ENCODE measurements at regions not wholly inside any gene's neighbourhood (a gene's known extent, or its start where the extent isn't known, plus 50 kb on each side); places are given as distances from the start of the nearest gene placed in this dataset.

GRCh38 chr14:101002738-101003137 lies 99.2 kb upstream of the RTL1 start:
- H3K4me1 ChIP-seq (ENCODE audit: insufficient read depth) = no peaks in the 10 kb centered on the region; the same call in 1 of the 2 replicates
- no peaks in the 10 kb centered on the region for H3K27me3 ChIP-seq (ENCODE audit: insufficient read depth)
- H3K4me3 ChIP-seq = no peak overlapping the region
- H4K20me1 ChIP-seq (replicated peaks; ENCODE audit: insufficient read depth) = no peaks in the 10 kb centered on the region
- TF ChIP-seq NANOG (IDR thresholded peaks at IDR 0.05; ENCODE audit: borderline replicate concordance) = no peak
- TF ChIP-seq EZH2phosphoT487 (IDR thresholded peaks at IDR 0.05; ENCODE audit: unreplicated experiment) = no peak
- TF ChIP-seq REST (IDR thresholded peaks at IDR 0.05; ENCODE audit: unreplicated experiment) = no peak
- no peak for TF ChIP-seq POLR2AphosphoS5 (IDR thresholded peaks at IDR 0.05; ENCODE audit: low read depth)
- TF ChIP-seq STAT1 (IDR thresholded peaks at IDR 0.05; ENCODE audit: unreplicated experiment) = no peak
- TF ChIP-seq JUNB (IDR thresholded peaks at IDR 0.05; ENCODE audit: unreplicated experiment) = no peak
- TF ChIP-seq, protein P1, sequence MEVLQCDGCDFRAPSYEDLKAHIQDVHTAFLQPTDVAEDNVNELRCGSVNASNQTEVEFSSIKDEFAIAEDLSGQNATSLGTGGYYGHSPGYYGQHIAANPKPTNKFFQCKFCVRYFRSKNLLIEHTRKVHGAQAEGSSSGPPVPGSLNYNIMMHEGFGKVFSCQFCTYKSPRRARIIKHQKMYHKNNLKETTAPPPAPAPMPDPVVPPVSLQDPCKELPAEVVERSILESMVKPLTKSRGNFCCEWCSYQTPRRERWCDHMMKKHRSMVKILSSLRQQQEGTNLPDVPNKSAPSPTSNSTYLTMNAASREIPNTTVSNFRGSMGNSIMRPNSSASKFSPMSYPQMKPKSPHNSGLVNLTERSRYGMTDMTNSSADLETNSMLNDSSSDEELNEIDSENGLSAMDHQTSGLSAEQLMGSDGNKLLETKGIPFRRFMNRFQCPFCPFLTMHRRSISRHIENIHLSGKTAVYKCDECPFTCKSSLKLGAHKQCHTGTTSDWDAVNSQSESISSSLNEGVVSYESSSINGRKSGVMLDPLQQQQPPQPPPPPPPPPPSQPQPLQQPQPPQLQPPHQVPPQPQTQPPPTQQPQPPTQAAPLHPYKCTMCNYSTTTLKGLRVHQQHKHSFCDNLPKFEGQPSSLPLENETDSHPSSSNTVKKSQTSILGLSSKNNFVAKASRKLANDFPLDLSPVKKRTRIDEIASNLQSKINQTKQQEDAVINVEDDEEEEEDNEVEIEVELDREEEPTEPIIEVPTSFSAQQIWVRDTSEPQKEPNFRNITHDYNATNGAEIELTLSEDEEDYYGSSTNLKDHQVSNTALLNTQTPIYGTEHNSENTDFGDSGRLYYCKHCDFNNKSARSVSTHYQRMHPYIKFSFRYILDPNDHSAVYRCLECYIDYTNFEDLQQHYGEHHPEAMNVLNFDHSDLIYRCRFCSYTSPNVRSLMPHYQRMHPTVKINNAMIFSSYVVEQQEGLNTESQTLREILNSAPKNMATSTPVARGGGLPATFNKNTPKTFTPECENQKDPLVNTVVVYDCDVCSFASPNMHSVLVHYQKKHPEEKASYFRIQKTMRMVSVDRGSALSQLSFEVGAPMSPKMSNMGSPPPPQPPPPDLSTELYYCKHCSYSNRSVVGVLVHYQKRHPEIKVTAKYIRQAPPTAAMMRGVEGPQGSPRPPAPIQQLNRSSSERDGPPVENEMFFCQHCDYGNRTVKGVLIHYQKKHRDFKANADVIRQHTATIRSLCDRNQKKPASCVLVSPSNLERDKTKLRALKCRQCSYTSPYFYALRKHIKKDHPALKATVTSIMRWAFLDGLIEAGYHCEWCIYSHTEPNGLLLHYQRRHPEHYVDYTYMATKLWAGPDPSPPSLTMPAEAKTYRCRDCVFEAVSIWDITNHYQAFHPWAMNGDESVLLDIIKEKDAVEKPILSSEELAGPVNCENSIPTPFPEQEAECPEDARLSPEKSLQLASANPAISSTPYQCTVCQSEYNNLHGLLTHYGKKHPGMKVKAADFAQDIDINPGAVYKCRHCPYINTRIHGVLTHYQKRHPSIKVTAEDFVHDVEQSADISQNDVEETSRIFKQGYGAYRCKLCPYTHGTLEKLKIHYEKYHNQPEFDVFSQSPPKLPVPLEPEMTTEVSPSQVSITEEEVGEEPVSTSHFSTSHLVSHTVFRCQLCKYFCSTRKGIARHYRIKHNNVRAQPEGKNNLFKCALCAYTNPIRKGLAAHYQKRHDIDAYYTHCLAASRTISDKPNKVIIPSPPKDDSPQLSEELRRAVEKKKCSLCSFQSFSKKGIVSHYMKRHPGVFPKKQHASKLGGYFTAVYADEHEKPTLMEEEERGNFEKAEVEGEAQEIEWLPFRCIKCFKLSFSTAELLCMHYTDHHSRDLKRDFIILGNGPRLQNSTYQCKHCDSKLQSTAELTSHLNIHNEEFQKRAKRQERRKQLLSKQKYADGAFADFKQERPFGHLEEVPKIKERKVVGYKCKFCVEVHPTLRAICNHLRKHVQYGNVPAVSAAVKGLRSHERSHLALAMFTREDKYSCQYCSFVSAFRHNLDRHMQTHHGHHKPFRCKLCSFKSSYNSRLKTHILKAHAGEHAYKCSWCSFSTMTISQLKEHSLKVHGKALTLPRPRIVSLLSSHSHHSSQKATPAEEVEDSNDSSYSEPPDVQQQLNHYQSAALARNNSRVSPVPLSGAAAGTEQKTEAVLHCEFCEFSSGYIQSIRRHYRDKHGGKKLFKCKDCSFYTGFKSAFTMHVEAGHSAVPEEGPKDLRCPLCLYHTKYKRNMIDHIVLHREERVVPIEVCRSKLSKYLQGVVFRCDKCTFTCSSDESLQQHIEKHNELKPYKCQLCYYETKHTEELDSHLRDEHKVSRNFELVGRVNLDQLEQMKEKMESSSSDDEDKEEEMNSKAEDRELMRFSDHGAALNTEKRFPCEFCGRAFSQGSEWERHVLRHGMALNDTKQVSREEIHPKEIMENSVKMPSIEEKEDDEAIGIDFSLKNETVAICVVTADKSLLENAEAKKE (CRISPR knock-in tag; IDR thresholded peaks at IDR 0.05) = no peak
- no peak for TF ChIP-seq ZNF331 (CRISPR knock-in tag; IDR thresholded peaks at IDR 0.05; ENCODE audit: low read depth)
- no peak overlapping the region for H3K4me2 ChIP-seq
- H3K27ac ChIP-seq (ENCODE audit: low read depth) = no peak overlapping the region
- no peaks in the 10 kb centered on the region for H3K79me2 ChIP-seq (replicated peaks; ENCODE audit: insufficient read depth)
- no peaks in the 10 kb centered on the region; the same call in 2 of the 3 replicates for H3K9me3 Mint-ChIP-seq
- H3K27ac Mint-ChIP-seq = no peak overlapping the region
- peaks cover 8% of the 10 kb centered on the region; the same call in 2 of the 3 replicates for H3K4me1 Mint-ChIP-seq
- no peak overlapping the region for H2AFZ ChIP-seq
- no peaks in the 10 kb centered on the region for H3K36me3 ChIP-seq (ENCODE audit: insufficient read depth)
- H3K36me3 Mint-ChIP-seq (ENCODE audit: low read depth) = no peaks in the 10 kb centered on the region
- DNase-seq (ENCODE audit: low spot score) = no peak
- 0 out of 2 replicates have a peak, but pooled peaks cover 9% of the 10 kb centered on the region for H3K9me2 ChIP-seq (ENCODE audit: insufficient read depth)
- peaks cover 4% of the 10 kb centered on the region for H3K27me3 Mint-ChIP-seq (ENCODE audit: insufficient read depth, low read depth, poor library complexity)
- ATAC-seq = no peak
- no peaks in the 10 kb centered on the region for H3F3A ChIP-seq (replicated peaks; ENCODE audit: low read depth)
- no peak overlapping the region for H3K4me3 Mint-ChIP-seq
